HepG2 (cell line): ENCODE measurements at regions not wholly inside any gene's neighbourhood (a gene's known extent, or its start where the extent isn't known, plus 50 kb on each side); places are given as distances from the start of the nearest gene placed in this dataset.

ENCODE experiments used
- ATAC-seq: fragments of 200-7000 bp; cut with Tn5 transposase; 3 replicates; pipeline ENCODE4 v1.9.1; 2020; ENCODE audit warnings: mild to moderate bottlenecking, moderate library complexity
- BruUV-seq: library from RNA; stranded (reverse); fragments of 400-500 nt; replicated peaks from 2 replicates; lab custom pipeline; 2021; lab: Mats Ljungman, UMichigan
- CTCF ChIA-PET: fragments of 300-600 bp; formaldehyde crosslinking; extraction: SDS; loops from one replicate; lab custom pipeline; 2021; ENCODE audit warnings: low total read pairs, inconsistent platforms, low intra/inter-chr PET ratio; lab: Yijun Ruan, JAX
- POLR2A ChIA-PET: fragments of 350-600 bp; sonication (Branson Sonifier 250); formaldehyde crosslinking; loops from one replicate; lab custom pipeline; 2020; ENCODE audit warnings: antibody characterized with exemption, inconsistent platforms; lab: Yijun Ruan, JAX
- DNase-seq: peaks from one replicate; pipeline ENCODE4 v3.0.0-alpha.2; 2015; ENCODE audit warnings: low spot score
- FAIRE-seq: peaks from 3 replicates; lab custom pipeline; 2011; peaks lifted over from hg19 to GRCh38; lab: Jason Lieb, UNC
- H2AFZ ChIP-seq: one replicate; pipeline ENCODE4 v1.6.1; 2011; ENCODE audit warnings: low read length, inconsistent platforms
- H3K27ac ChIP-seq: fragments of 300-600 bp; 3 replicates; pipeline ENCODE4 v1.8.0; 2011; ENCODE audit warnings: mixed run types, mild to moderate bottlenecking, mixed read lengths, low read length, inconsistent platforms; ENCODE audit not compliant: insufficient read depth; ENCODE audit errors: extremely low read length
- H3K27me3 ChIP-seq, 2 experiments: fragments of 200-600 bp in 1 of 2; 2 replicates in 1 of 2; 3 replicates in 1 of 2; pipeline versions ENCODE4 v1.6.0 to v1.8.0; 2011; ENCODE audit warnings: low read length in 2 of 2, mild to moderate bottlenecking in 2 of 2, moderate library complexity in 2 of 2, inconsistent platforms in 1 of 2; ENCODE audit not compliant: insufficient read depth in 2 of 2, control insufficient read depth in 1 of 2
- H3K36me3 ChIP-seq, 2 experiments: fragments of 200-600 bp in 1 of 2; replicated peaks in 1 of 2; 2 replicates in 1 of 2; 3 replicates in 1 of 2; pipeline versions ENCODE4 v1.5.1 to v1.8.0; 2011; ENCODE audit warnings: low read length in 2 of 2, inconsistent platforms in 1 of 2; ENCODE audit not compliant: insufficient read depth in 2 of 2, control insufficient read depth in 1 of 2
- H3K4me1 ChIP-seq: 2 replicates; pipeline ENCODE4 v1.5.1; 2012; ENCODE audit warnings: low read length, inconsistent platforms; ENCODE audit not compliant: insufficient read depth
- H3K4me2 ChIP-seq: 2 replicates; pipeline ENCODE4 v1.6.0; 2011; ENCODE audit warnings: low read depth, low read length, inconsistent platforms
- H3K4me3 ChIP-seq, 3 experiments: fragments of 200-600 bp in 1 of 3; sonication (generic), shearing (Covaris generic) in 1 of 3; replicated peaks in 1 of 3; 2 replicates each; pipeline ENCODE4 v1.5.1; 2011 to 2016; ENCODE audit warnings: low read length in 3 of 3, inconsistent platforms in 2 of 3, low read depth in 2 of 3, mild to moderate bottlenecking in 2 of 3, control low read depth in 1 of 3, mixed read lengths in 1 of 3; ENCODE audit not compliant: insufficient read depth in 1 of 3
- H3K79me2 ChIP-seq: one replicate; pipeline ENCODE4 v1.6.1; 2011; ENCODE audit warnings: low read length, inconsistent platforms; ENCODE audit not compliant: insufficient read depth
- H3K9ac ChIP-seq: 2 replicates; pipeline ENCODE4 v1.6.0; 2011; ENCODE audit warnings: mild to moderate bottlenecking, low read depth, low read length, inconsistent platforms; ENCODE audit not compliant: insufficient read depth
- H3K9me3 ChIP-seq: 2 replicates; pipeline ENCODE4 v1.5.1; 2012; ENCODE audit warnings: mild to moderate bottlenecking, low read length
- H4K20me1 ChIP-seq: 2 replicates; pipeline ENCODE4 v1.6.0; 2011; ENCODE audit warnings: inconsistent platforms, mild to moderate bottlenecking, low read length, moderate library complexity; ENCODE audit not compliant: insufficient read depth
- KDM4B ChIP-seq: sonication (generic); formaldehyde crosslinking; IDR thresholded peaks from 2 replicates; pipeline ENCODE4 v1.4.0; 2020; ENCODE audit warnings: missing genetic modification reagents
- NCOR1 ChIP-seq: fragments of 200-600 bp; sonication (generic); IDR thresholded peaks from 2 replicates; pipeline ENCODE4 v1.7.0; 2017; ENCODE audit warnings: antibody characterized with exemption, low read length, borderline replicate concordance
- POGZ ChIP-seq: sonication (generic); formaldehyde crosslinking; IDR thresholded peaks from 2 replicates; pipeline ENCODE4 v1.4.0; 2020; ENCODE audit warnings: mild to moderate bottlenecking, missing genetic modification reagents
- RFX3 ChIP-seq: IDR thresholded peaks from 2 replicates; pipeline ENCODE4 v1.6.1; 2016; ENCODE audit warnings: missing biosample characterization, missing genetic modification reagents
- ZNF687 ChIP-seq: sonication (generic); formaldehyde crosslinking; IDR thresholded peaks from 2 replicates; pipeline ENCODE4 v1.5.1; 2020; ENCODE audit warnings: mild to moderate bottlenecking, missing genetic modification reagents, moderate library complexity
- ZNF780A ChIP-seq: sonication (generic); formaldehyde crosslinking; IDR thresholded peaks from 2 replicates; pipeline ENCODE4 v1.8.0; 2022; ENCODE audit warnings: mild to moderate bottlenecking, missing genetic modification reagents, moderate library complexity
- ZNF83 ChIP-seq: sonication (generic); formaldehyde crosslinking; IDR thresholded peaks from 2 replicates; pipeline ENCODE4 v1.4.0; 2020; ENCODE audit warnings: missing genetic modification reagents, mild to moderate bottlenecking, borderline replicate concordance
- ZSCAN25 ChIP-seq: sonication (generic); formaldehyde crosslinking; IDR thresholded peaks from 2 replicates; pipeline ENCODE4 v1.8.0; 2022; ENCODE audit warnings: mild to moderate bottlenecking, missing genetic modification reagents
- WGBS: methylation state at CpG from one replicate; pipeline ENCODE4 v1.1.6; 2017; ENCODE audit warnings: low lambda C conversion rate; 5-methylcytosine and 5-hydroxymethylcytosine counted together
- in situ Hi-C: cut with HindIII; loops from 2 replicates; pipeline ENCODE4 v1.10.0; 2017; ENCODE audit warnings: low pct_unique_long_range_greater_than_20kb; ENCODE audit not compliant: extremely low pct_ligation_motif_present
- intact Hi-C: fragments of 100-400 bp; cut with micrococcal nuclease; formaldehyde crosslinking; loops from one replicate; pipeline ENCODE4 v1.10.0; 2022; ENCODE audit not compliant: unreplicated experiment

DNA sequence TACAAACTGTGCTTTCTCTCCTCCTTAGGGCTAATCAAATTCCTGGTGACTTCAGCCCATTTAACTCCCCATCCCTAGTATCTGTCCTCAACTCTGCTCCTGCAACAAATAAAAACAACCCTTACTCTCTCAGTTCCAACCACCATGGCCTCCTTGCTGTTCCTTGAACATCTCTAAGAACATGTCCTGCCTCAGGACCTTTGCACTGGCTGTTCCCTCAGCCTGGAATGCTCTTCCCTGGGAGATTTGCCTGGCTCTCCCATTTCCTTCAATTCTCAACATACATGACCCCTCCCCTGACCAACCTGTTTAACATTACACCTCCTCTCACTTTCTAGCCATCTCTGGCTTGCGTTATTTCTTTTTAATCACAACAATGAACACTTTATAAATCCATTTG is 170.5 kb downstream of the PTPN11 start (continued):
- TF ChIP-seq KDM4B (no peak), NCOR1 (no peak), RFX3 (CRISPR knock-in tag) (no peak), ZNF780A (CRISPR knock-in tag) (no peak), ZSCAN25 (CRISPR knock-in tag) (no peak), POGZ (CRISPR knock-in tag) (no peak), ZNF83 (CRISPR knock-in tag) (no peak)

DNA sequence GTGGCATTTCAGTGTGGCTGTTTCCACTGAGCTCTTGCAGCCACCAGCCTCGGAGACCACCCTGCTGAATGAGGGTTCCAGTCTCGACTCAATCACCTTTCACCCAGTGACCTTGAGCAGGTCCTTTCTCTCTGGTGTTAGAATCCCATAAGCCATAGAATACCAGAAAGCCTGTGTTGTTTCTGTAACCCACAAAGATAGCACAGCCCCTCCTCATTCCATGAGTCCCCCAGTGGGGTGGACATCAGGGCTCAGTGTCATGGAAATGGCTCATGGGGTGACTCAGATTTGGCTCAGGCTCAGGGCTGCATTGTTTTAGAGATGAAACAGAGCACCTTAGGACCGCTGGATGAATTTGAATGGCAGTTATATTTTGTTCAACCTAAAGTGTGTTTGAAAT is 171.5 kb downstream of the PTPN11 start:
- intact Hi-C loops (no loop called here), in situ Hi-C loops (no loop called here)
- Histone ChIP-seq H3K27me3 (no peaks in the 10 kb centered on the region), H2AFZ (no peak overlapping the region), H3K36me3 (no peaks in the 10 kb centered on the region), H3K79me2 (no peaks in the 10 kb centered on the region), H3K4me1 (peaks cover 11% of the 10 kb centered on the region)
- WGBS: 0% methylated on average over 3 of the region's 3 CpGs
- FAIRE-seq: no peak
- CTCF ChIA-PET: no interaction called here
- DNase-seq: no peak
- no peak for TF ChIP-seq ZNF687 (CRISPR knock-in tag)
- TF ChIP-seq, all 625 proteins: peak for 0
- Histone ChIP-seq H3K9ac (no peak overlapping the region), H4K20me1 (no peaks in the 10 kb centered on the region), H3K27ac (no peak overlapping the region), H3K9me3 (no peaks in the 10 kb centered on the region), H3K4me2 (no peak overlapping the region), H3K4me3 (no peak overlapping the region)
- no TSS peak for BruUV-seq
- no peak for ATAC-seq
- POLR2A ChIA-PET: no interaction called here
